ENCODE measurements at regions not wholly inside any gene's neighbourhood (a gene's known extent, or its start where the extent isn't known, plus 50 kb on each side); places are given as distances from the start of the nearest gene placed in this dataset.
A peak's percentile ranks its signal among the peaks of the same experiment; 100 is the strongest.

GRCh38 chr11:44457862-44458261 is 107.6 kb upstream of the CD82 start:
- Mint-ChIP-seq H3K9me3 (no peaks in the 10 kb centered on the region), H3K27me3 (peaks cover 4% of the 10 kb centered on the region), H3K4me1 (ENCODE audit: unreplicated experiment) (no peaks in the 10 kb centered on the region), H3K27ac (no peak overlapping the region), H3K4me3 (no peak overlapping the region), H3K36me3 (no peaks in the 10 kb centered on the region)
- TF ChIP-seq CTCF (conservative IDR thresholded peaks at IDR 0.05), result no peak
- DNase-seq (ENCODE audit: extremely low spot score, unreplicated experiment), result no peak

GRCh38 chr11:44463751-44464150 is 101.7 kb upstream of the CD82 start:
- Mint-ChIP-seq H3K4me1 (ENCODE audit: unreplicated experiment) (peaks cover 9% of the 10 kb centered on the region), H3K27me3 (peaks cover 13% of the 10 kb centered on the region), H3K9me3 (peaks cover 4% of the 10 kb centered on the region), H3K4me3 (no peak overlapping the region), H3K36me3 (no peaks in the 10 kb centered on the region), H3K27ac (no peak overlapping the region)
- no peak for TF ChIP-seq CTCF (conservative IDR thresholded peaks at IDR 0.05)
- no peak for DNase-seq (ENCODE audit: extremely low spot score, unreplicated experiment)

GRCh38 chr11:44464741-44465140 is 100.7 kb upstream of the CD82 start:
- DNase-seq (ENCODE audit: extremely low spot score, unreplicated experiment), result no peak
- Mint-ChIP-seq H3K27me3 (peaks cover 15% of the 10 kb centered on the region), H3K9me3 (peaks cover 4% of the 10 kb centered on the region), H3K36me3 (no peaks in the 10 kb centered on the region), H3K4me1 (ENCODE audit: unreplicated experiment) (peaks cover 9% of the 10 kb centered on the region), H3K27ac (no peak overlapping the region), H3K4me3 (no peak overlapping the region)
- peak; percentile 36 for TF ChIP-seq CTCF (conservative IDR thresholded peaks at IDR 0.05)

- Mint-ChIP-seq H3K9me3 (peaks cover 4% of the 10 kb centered on the region), H3K4me1 (ENCODE audit: unreplicated experiment) (peaks cover 14% of the 10 kb centered on the region), H3K27me3 (peaks cover 20% of the 10 kb centered on the region), H3K4me3 (peak overlapping the region; percentile 57), H3K27ac (peak overlapping the region; percentile 57), H3K36me3 (no peaks in the 10 kb centered on the region)
- no peak for TF ChIP-seq CTCF (conservative IDR thresholded peaks at IDR 0.05)
- DNase-seq (ENCODE audit: extremely low spot score, unreplicated experiment), result no peak
These were observed 98.8 kb upstream of the CD82 start for GRCh38 chr11:44466531-44467205.

GRCh38 chr11:44467413-44467812 is 98.0 kb upstream of the CD82 start:
- Mint-ChIP-seq H3K27ac (no peak overlapping the region), H3K4me1 (ENCODE audit: unreplicated experiment) (peaks cover 14% of the 10 kb centered on the region), H3K27me3 (peaks cover 21% of the 10 kb centered on the region), H3K9me3 (peaks cover 4% of the 10 kb centered on the region), H3K36me3 (no peaks in the 10 kb centered on the region), H3K4me3 (no peak overlapping the region)
- no peak for DNase-seq (ENCODE audit: extremely low spot score, unreplicated experiment)
- TF ChIP-seq CTCF (conservative IDR thresholded peaks at IDR 0.05), result no peak

Data from type B pancreatic cell (in vitro differentiated cells).